ENCODE measurements at regions not wholly inside any gene's neighbourhood (a gene's known extent, or its start where the extent isn't known, plus 50 kb on each side); places are given as distances from the start of the nearest gene placed in this dataset.
"Not testable (repeated sequence)": the region's sequence is repeated elsewhere in the genome, so short reads cannot be mapped to it uniquely, and the experiment has no call there.

DNA sequence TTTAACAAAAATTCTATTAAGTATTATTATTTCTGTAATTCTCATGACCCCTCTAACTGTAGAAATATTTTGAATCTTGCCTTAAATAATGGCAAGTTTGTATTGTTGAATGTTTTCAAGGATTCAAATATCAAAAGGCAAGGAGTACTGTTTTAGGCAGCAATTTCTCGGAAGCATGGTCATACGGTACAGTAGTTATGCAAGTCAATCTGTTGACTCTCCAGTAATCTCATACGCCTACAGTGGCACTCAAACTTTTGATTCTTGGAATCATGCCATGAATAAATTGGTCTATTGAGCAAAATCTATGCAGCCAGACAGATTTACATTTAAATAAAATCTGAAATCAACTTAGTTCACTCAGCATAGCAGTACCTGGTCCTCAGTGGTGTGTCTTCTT is 139.6 kb upstream of the FAM47C start:
- in situ Hi-C loops (cut with MboI): no loop called here
- Histone ChIP-seq H3K9me3 (ENCODE audit: low read depth) (no peaks in the 10 kb centered on the region), H3K4me2 (ENCODE audit: unreplicated experiment) (no peak overlapping the region), H3K9me2 (ENCODE audit: insufficient read depth) (no peaks in the 10 kb centered on the region), H2AFZ (no peak overlapping the region), H3K79me2 (ENCODE audit: insufficient read depth) (no peaks in the 10 kb centered on the region), H3K27ac (no peak overlapping the region), H3K36me3 (ENCODE audit: low read depth) (no peaks in the 10 kb centered on the region), H3K27me3 (replicated peaks; ENCODE audit: insufficient read depth) (no peaks in the 10 kb centered on the region), H3K9ac (no peak overlapping the region), H3K4me3 (no peak overlapping the region), H4K20me1 (ENCODE audit: insufficient read depth) (no peaks in the 10 kb centered on the region), H3F3A (ENCODE audit: insufficient read depth) (no peaks in the 10 kb centered on the region), H3K4me1 (ENCODE audit: insufficient read depth) (no peaks in the 10 kb centered on the region)
- no peak for DNase-seq
- TF ChIP-seq EZH2 (IDR thresholded peaks at IDR 0.05; ENCODE audit: insufficient read depth, poor library complexity, severe bottlenecking) (no peak), EZH2phosphoT487 (IDR thresholded peaks at IDR 0.05; ENCODE audit: insufficient read depth, low read depth) (no peak)
- 0 to 1% methylated on average over 3 of the region's 3 CpGs for WGBS, 2 experiments (ENCODE audit: low coverage in 1 of 2, low lambda C conversion rate in 2 of 2, missing lambda C conversion rate in 2 of 2)

DNA sequence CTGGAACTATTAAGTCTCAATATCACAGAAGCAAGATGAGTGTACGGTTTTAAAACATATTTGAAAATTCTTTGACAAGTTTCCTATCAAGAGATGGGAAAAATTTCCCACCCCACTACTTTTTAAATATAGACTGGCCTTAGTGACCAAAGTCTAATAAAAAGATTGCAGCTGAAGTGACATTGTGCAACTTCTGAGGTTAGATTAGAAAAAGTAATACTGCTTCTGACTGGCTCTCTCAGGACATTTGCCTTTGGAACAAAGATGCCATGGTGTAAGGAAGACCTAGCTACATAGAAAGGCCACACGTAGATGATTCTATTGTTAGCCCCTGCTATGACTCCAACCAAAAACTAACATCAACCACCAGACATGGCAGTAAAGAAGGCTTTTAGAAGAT is 138.7 kb upstream of the FAM47C start:
- H3K4me2 ChIP-seq (ENCODE audit: unreplicated experiment): no peak overlapping the region
- no peak overlapping the region for H3K4me3 ChIP-seq
- no peaks in the 10 kb centered on the region for H3K9me3 ChIP-seq (ENCODE audit: low read depth)
- WGBS, 2 experiments (ENCODE audit: low coverage in 1 of 2, low lambda C conversion rate in 2 of 2, missing lambda C conversion rate in 2 of 2): 2 to 5% methylated on average over 2 of the region's 2 CpGs
- TF ChIP-seq EZH2 (IDR thresholded peaks at IDR 0.05; ENCODE audit: insufficient read depth, poor library complexity, severe bottlenecking) (no peak), EZH2phosphoT487 (IDR thresholded peaks at IDR 0.05; ENCODE audit: insufficient read depth, low read depth) (no peak)
- no peaks in the 10 kb centered on the region for H4K20me1 ChIP-seq (ENCODE audit: insufficient read depth)
- H3F3A ChIP-seq (ENCODE audit: insufficient read depth): no peaks in the 10 kb centered on the region
- DNase-seq: no peak
- H3K27me3 ChIP-seq (replicated peaks; ENCODE audit: insufficient read depth): no peaks in the 10 kb centered on the region
- in situ Hi-C loops (cut with MboI): no loop called here
- no peak overlapping the region for H3K27ac ChIP-seq
- H3K9ac ChIP-seq: no peak overlapping the region
- no peaks in the 10 kb centered on the region for H3K79me2 ChIP-seq (ENCODE audit: insufficient read depth)
- no peaks in the 10 kb centered on the region for H3K9me2 ChIP-seq (ENCODE audit: insufficient read depth)
- no peak overlapping the region for H2AFZ ChIP-seq
- H3K36me3 ChIP-seq (ENCODE audit: low read depth): no peaks in the 10 kb centered on the region
- no peaks in the 10 kb centered on the region for H3K4me1 ChIP-seq (ENCODE audit: insufficient read depth)

DNA sequence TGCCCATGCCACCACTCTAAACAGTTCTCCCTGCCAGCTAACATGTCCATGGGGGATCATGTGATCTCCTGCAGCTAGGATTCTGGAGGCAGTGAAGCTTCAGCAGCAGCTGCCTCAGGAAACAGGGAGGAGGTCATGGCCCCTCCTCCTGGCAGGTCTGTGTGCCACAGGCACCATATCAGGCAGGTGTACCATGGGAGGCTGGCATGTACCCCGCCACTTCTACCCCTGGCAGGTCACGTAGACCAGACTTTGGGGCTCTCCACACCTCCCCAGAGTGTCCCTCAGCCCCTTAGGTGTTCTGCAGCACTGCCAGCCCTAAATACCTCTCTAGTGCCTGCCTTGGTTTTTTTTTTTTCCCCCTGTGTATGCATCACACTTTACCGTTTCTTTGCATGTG is 110.5 kb upstream of the FAM47C start:
- 11 to 26% methylated on average over 3 of the region's 3 CpGs for WGBS, 2 experiments (ENCODE audit: low coverage in 1 of 2, low lambda C conversion rate in 2 of 2, missing lambda C conversion rate in 2 of 2)
- Histone ChIP-seq H3K9me2 (ENCODE audit: insufficient read depth) (no peaks in the 10 kb centered on the region), H3K4me2 (ENCODE audit: unreplicated experiment) (no peak overlapping the region), H3K79me2 (ENCODE audit: insufficient read depth) (no peaks in the 10 kb centered on the region), H3K4me3 (no peak overlapping the region), H3K4me1 (ENCODE audit: insufficient read depth) (no peaks in the 10 kb centered on the region), H4K20me1 (ENCODE audit: insufficient read depth) (no peaks in the 10 kb centered on the region), H3F3A (ENCODE audit: insufficient read depth) (no peaks in the 10 kb centered on the region), H2AFZ (no peak overlapping the region), H3K9me3 (ENCODE audit: low read depth) (no peaks in the 10 kb centered on the region), H3K27me3 (replicated peaks; ENCODE audit: insufficient read depth) (no peaks in the 10 kb centered on the region), H3K36me3 (ENCODE audit: low read depth) (no peaks in the 10 kb centered on the region), H3K27ac (no peak overlapping the region), H3K9ac (no peak overlapping the region)
- in situ Hi-C loops (cut with MboI): no loop called here
- no peak for DNase-seq
- TF ChIP-seq EZH2phosphoT487 (IDR thresholded peaks at IDR 0.05; ENCODE audit: insufficient read depth, low read depth) (no peak), EZH2 (IDR thresholded peaks at IDR 0.05; ENCODE audit: insufficient read depth, poor library complexity, severe bottlenecking) (no peak)

DNA sequence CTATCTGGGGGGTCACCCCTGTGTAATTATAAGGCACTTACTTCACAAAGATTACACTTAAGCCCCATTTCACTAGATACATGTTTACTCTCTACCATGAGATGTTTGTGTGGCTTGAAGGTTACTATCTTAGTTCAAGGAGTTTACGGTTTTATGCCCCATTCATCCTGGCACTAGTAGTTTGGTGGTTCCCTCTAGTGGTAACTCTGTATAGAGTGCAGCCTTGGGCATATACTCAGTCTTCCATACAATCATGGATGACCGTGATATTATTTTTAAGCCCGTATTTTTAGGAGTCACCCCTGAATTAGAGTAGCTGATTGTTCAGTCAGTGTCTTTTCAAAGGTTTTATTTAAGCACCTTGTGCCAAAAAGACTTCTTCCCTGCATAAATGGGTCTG is 109.9 kb upstream of the FAM47C start:
- H3K79me2 ChIP-seq (ENCODE audit: insufficient read depth): no peaks in the 10 kb centered on the region
- H3K4me3 ChIP-seq: no peak overlapping the region
- H4K20me1 ChIP-seq (ENCODE audit: insufficient read depth): no peaks in the 10 kb centered on the region
- H3K9me2 ChIP-seq (ENCODE audit: insufficient read depth): no peaks in the 10 kb centered on the region
- peak; percentile 13 for DNase-seq
- H3K9me3 ChIP-seq (ENCODE audit: low read depth): no peaks in the 10 kb centered on the region
- H3K27ac ChIP-seq: no peak overlapping the region
- H3F3A ChIP-seq (ENCODE audit: insufficient read depth): no peaks in the 10 kb centered on the region
- H3K36me3 ChIP-seq (ENCODE audit: low read depth): no peaks in the 10 kb centered on the region
- no peak for TF ChIP-seq EZH2 (IDR thresholded peaks at IDR 0.05; ENCODE audit: insufficient read depth, poor library complexity, severe bottlenecking)
- TF ChIP-seq EZH2phosphoT487 (IDR thresholded peaks at IDR 0.05; ENCODE audit: insufficient read depth, low read depth): no peak
- H3K27me3 ChIP-seq (replicated peaks; ENCODE audit: insufficient read depth): no peaks in the 10 kb centered on the region
- no peak overlapping the region for H3K9ac ChIP-seq
- in situ Hi-C loops (cut with MboI): no loop called here
- H3K4me1 ChIP-seq (ENCODE audit: insufficient read depth): no peaks in the 10 kb centered on the region
- H3K4me2 ChIP-seq (ENCODE audit: unreplicated experiment): no peak overlapping the region
- H2AFZ ChIP-seq: no peak overlapping the region
- WGBS, 2 experiments (ENCODE audit: low coverage in 1 of 2, low lambda C conversion rate in 2 of 2, missing lambda C conversion rate in 2 of 2): 11 to 12% methylated on average over 3 of the region's 3 CpGs

DNA sequence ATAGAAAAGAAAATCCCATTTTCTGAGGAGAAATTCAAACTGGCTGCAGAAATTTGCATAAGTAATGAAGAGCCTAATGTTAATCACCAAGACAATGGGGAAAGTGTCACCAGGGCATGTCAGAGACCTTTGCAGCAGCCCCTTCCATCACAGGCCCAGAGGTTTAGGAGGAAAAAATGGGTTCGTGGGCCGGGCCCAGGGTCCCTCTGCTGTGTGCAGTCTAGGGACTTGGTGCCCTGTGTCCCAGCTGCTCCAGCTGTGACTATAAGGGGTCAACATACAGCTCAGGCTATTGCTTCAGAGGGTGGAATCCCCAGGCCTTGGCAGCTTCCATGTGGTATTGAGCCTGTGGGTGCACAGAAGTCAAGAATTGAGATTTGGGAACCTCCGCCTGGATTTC is 103.6 kb upstream of the FAM47C start:
- H3K27ac ChIP-seq; DNase-seq; H3F3A ChIP-seq (ENCODE audit: insufficient read depth); H3K9ac ChIP-seq; H3K4me1 ChIP-seq (ENCODE audit: insufficient read depth); H3K36me3 ChIP-seq (ENCODE audit: low read depth); H3K27me3 ChIP-seq (replicated peaks; ENCODE audit: insufficient read depth); H3K9me3 ChIP-seq (ENCODE audit: low read depth); H3K79me2 ChIP-seq (ENCODE audit: insufficient read depth); in situ Hi-C loops (cut with MboI); H3K9me2 ChIP-seq (ENCODE audit: insufficient read depth); H3K4me2 ChIP-seq (ENCODE audit: unreplicated experiment); H3K4me3 ChIP-seq; H4K20me1 ChIP-seq (ENCODE audit: insufficient read depth); H2AFZ ChIP-seq: not testable (repeated sequence)
- 13 to 18% methylated on average over 3 of the region's 3 CpGs for WGBS, 2 experiments (ENCODE audit: low coverage in 1 of 2, low lambda C conversion rate in 2 of 2, missing lambda C conversion rate in 2 of 2)

All from GM23248 (cell line).